Fibroblast of skin of back (primary cell): ENCODE measurements at regions not wholly inside any gene's neighbourhood (a gene's known extent, or its start where the extent isn't known, plus 50 kb on each side); places are given as distances from the start of the nearest gene placed in this dataset.
"Not testable (repeated sequence)": the region's sequence is repeated elsewhere in the genome, so short reads cannot be mapped to it uniquely, and the experiment has no call there.

ENCODE experiments used
- DNase-seq: peaks from one replicate; pipeline ENCODE4 v3.0.0-alpha.2; 2013

GRCh38 chr22:47548953-47549740 is 786.7 kb downstream of the TBC1D22A start:
- DNase-seq, result no peak

GRCh38 chr22:47547881-47548650 is 785.6 kb downstream of the TBC1D22A start:
- DNase-seq, result no peak

- no peak for DNase-seq
Observed at GRCh38 chr22:47547239-47547661, 784.8 kb downstream of the TBC1D22A start.

- DNase-seq, result no peak
Observed at GRCh38 chr22:47544696-47545095, 782.2 kb downstream of the TBC1D22A start.

GRCh38 chr22:47543447-47543846 is 781.0 kb downstream of the TBC1D22A start:
- no peak for DNase-seq

- DNase-seq, result no peak
Observed at GRCh38 chr22:47540011-47540410, 777.6 kb downstream of the TBC1D22A start.

GRCh38 chr22:47539374-47539773 is 776.9 kb downstream of the TBC1D22A start:
- no peak for DNase-seq

GRCh38 chr22:47535681-47536080 is 773.2 kb downstream of the TBC1D22A start:
- DNase-seq, result no peak

GRCh38 chr22:47534804-47535410 is 772.5 kb downstream of the TBC1D22A start:
- no peak for DNase-seq

GRCh38 chr22:47533961-47534803 is 771.7 kb downstream of the TBC1D22A start:
- no peak for DNase-seq

- no peak for DNase-seq
Observed at GRCh38 chr22:47517062-47517461, 754.6 kb downstream of the TBC1D22A start.

GRCh38 chr22:47515384-47516125 is 753.1 kb downstream of the TBC1D22A start:
- DNase-seq, result no peak

GRCh38 chr22:47512617-47513016 is 750.2 kb downstream of the TBC1D22A start:
- no peak for DNase-seq

GRCh38 chr22:47504962-47505361 is 742.5 kb downstream of the TBC1D22A start:
- no peak for DNase-seq

- no peak for DNase-seq
Observed at GRCh38 chr22:47498969-47499495, 736.6 kb downstream of the TBC1D22A start.

- no peak for DNase-seq
Observed at GRCh38 chr22:47497666-47498065, 735.2 kb downstream of the TBC1D22A start.

- DNase-seq, result no peak
Observed at GRCh38 chr22:47495110-47495509, 732.7 kb downstream of the TBC1D22A start.

GRCh38 chr22:47488131-47488530 is 725.7 kb downstream of the TBC1D22A start:
- DNase-seq, result not testable (repeated sequence)

GRCh38 chr22:47486569-47487312 is 724.3 kb downstream of the TBC1D22A start:
- DNase-seq, result no peak

GRCh38 chr22:47484960-47485569 is 722.6 kb downstream of the TBC1D22A start:
- no peak for DNase-seq
